Astrocyte of the spinal cord (primary cell): ENCODE measurements at regions not wholly inside any gene's neighbourhood (a gene's known extent, or its start where the extent isn't known, plus 50 kb on each side); places are given as distances from the start of the nearest gene placed in this dataset.
"Not testable (repeated sequence)": the region's sequence is repeated elsewhere in the genome, so short reads cannot be mapped to it uniquely, and the experiment has no call there.

ENCODE experiments used
- DNase-seq: peaks from one replicate; pipeline ENCODE4 v3.0.0; 2011; ENCODE audit warnings: low read depth, low spot score
- H3K4me3 ChIP-seq: 2 replicates; pipeline ENCODE4 v1.5.1; 2011; ENCODE audit warnings: low read depth, mild to moderate bottlenecking, low read length, moderate library complexity
- in situ Hi-C: cut with HindIII; loops from 2 replicates; pipeline ENCODE4 v1.10.0; 2017; ENCODE audit warnings: low sequenced_read_pairs
- TF ChIP-seq, protein P1 (sequence below): IDR thresholded peaks from 2 replicates; pipeline ENCODE4 v1.5.1; 2012; ENCODE audit warnings: low read depth, mild to moderate bottlenecking, low read length, inconsistent platforms

DNA sequence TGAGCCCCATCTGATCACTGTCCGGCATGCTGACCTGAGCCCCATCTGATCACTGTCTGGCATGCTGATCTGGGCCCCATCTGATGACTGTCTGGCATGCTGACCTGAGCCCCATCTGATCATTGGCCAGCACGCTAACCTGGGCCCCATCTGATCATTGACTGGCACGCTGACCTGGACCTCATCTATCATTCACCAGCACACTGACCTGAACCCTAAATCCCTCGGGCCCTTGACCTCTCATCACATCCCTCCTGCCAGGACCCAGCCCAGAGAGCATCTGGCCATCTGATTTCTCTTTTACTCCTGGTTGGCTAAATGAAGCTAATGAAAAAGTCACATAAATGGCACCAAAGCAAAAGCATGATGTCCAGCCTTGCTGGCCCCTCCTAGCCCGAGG is 207.1 kb downstream of the NDUFA10 start:
- in situ Hi-C loops, result no loop called here
- DNase-seq, result no peak
- TF ChIP-seq, protein P1, sequence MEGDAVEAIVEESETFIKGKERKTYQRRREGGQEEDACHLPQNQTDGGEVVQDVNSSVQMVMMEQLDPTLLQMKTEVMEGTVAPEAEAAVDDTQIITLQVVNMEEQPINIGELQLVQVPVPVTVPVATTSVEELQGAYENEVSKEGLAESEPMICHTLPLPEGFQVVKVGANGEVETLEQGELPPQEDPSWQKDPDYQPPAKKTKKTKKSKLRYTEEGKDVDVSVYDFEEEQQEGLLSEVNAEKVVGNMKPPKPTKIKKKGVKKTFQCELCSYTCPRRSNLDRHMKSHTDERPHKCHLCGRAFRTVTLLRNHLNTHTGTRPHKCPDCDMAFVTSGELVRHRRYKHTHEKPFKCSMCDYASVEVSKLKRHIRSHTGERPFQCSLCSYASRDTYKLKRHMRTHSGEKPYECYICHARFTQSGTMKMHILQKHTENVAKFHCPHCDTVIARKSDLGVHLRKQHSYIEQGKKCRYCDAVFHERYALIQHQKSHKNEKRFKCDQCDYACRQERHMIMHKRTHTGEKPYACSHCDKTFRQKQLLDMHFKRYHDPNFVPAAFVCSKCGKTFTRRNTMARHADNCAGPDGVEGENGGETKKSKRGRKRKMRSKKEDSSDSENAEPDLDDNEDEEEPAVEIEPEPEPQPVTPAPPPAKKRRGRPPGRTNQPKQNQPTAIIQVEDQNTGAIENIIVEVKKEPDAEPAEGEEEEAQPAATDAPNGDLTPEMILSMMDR, result no peak
- H3K4me3 ChIP-seq, result no peak overlapping the region

DNA sequence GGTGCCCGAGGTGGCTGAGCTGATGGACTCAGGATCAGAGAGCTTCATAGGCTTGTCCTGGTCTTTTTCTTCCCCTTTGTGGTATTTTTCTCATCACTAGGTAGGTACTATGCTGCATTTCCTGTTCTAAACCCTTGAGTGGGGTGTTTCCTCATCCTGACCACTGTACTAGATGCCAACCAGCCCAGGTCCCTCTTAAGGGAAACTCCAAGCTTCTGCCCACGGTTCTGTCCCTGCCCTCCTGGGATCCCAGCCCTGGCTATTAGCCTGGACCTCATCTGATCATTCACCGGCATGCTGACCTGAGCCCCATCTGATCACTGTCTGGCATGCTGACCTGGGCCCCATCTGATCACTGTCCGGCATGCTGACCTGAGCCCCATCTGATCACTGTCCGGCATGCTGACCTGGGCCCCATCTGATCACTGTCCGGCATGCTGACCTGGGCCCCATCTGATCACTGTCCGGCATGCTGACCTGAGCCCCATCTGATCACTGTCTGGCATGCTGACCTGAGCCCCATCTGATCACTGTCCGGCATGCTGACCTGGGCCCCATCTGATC is 207.6 kb downstream of the NDUFA10 start:
- DNase-seq, H3K4me3 ChIP-seq, in situ Hi-C loops: not testable (repeated sequence)

DNA sequence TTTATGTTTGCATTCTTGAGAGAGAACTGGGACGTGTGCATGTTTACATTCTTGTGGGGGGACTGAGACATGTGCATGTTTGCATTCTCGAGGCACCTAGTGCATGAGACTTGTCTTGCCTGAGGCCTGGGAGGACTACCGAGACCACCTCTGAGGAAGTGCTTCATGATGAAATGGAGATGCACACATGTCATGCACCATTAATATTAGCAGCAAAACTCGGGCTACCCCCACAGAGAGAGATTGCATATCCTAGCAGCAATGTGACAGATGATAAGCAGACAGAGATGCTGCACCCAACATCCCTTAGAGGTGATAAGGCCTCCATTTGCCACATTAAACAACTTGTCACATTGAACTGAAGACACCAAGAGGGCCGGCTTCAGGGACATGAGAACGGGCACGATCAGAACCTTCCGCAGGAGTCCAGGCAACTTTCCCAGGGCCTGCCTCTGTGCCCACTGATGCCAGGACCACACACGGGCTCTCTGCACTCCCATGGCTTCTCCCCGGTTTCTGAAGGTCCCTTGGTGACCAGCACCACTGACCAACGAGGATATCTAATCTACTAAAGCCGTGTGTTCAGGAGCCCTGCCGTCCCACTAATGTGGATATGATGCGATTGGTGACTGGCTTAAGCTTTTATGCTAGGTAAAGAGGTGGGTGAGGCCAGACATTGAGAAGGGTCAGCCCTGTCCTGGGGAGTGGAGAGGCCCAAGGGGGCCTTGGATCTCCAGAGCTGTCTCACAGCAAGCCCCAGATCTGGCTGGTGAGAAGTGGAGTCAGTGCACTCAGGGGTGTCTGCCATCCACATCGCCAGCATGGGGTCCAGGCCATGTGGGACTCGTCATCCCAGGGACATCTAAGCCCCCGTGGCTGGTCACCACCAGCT is 208.3 kb downstream of the NDUFA10 start:
- H3K4me3 ChIP-seq, result no peak overlapping the region
- TF ChIP-seq, protein P1, result no peak
- DNase-seq, result no peak
- in situ Hi-C loops, result no loop called here

DNA sequence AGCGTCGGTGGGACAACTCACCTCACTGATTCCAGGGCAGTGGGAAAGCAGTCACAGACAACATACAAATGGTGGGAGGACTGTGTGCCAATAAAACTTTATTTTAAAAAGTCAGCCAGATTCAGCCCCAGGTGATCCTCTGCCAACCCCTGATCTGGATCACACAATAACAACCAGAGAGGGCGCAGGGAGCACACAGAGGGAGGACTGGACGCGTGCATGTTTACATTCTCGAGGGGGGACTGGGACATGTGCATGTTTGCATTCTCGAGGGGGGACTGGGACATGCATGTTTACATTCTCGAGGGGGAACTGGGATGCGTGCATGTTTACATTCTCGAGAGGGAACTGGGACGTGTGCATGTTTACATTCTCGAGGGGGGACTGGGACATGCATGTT is 209.5 kb downstream of the NDUFA10 start:
- H3K4me3 ChIP-seq, result no peak overlapping the region
- DNase-seq, result no peak
- in situ Hi-C loops, result no loop called here
- TF ChIP-seq, protein P1, result no peak

DNA sequence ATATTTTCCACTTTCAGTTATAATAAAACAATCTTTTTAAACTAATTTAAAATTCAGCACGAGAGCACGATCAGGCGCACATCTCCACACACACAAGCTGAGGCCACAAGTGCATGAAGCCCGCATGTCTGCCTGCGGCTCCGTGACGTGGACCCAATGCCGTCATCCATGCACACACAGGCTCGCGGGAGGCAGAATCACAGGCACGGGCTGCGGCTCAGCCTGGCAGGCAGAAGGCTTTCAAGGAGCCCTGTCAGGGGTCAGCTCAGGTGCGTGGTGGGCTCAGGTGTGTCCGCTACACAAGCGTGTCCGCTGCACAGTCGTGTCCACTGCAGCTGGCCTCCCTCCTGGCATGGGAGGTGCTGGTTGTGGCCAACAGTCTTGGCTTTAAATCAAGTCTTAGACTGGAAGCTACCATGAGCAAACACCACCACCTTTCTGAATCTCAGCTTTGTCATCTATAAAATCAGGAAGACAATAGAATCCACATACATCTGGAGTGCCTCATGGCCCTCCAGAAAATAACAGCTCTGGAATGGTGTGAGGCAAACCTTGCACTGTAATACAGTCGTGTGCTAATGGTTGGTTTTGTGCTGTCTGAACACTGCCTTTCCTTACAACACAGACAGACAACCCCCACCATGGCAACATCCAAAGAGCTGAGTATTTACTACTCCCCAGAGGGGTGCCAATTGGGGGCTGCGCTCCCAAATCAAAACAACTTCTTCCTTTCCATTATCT is 210.1 kb downstream of the NDUFA10 start:
- in situ Hi-C loops, result no loop called here
- no peak overlapping the region for H3K4me3 ChIP-seq
- no peak for DNase-seq
- TF ChIP-seq, protein P1, result no peak

DNA sequence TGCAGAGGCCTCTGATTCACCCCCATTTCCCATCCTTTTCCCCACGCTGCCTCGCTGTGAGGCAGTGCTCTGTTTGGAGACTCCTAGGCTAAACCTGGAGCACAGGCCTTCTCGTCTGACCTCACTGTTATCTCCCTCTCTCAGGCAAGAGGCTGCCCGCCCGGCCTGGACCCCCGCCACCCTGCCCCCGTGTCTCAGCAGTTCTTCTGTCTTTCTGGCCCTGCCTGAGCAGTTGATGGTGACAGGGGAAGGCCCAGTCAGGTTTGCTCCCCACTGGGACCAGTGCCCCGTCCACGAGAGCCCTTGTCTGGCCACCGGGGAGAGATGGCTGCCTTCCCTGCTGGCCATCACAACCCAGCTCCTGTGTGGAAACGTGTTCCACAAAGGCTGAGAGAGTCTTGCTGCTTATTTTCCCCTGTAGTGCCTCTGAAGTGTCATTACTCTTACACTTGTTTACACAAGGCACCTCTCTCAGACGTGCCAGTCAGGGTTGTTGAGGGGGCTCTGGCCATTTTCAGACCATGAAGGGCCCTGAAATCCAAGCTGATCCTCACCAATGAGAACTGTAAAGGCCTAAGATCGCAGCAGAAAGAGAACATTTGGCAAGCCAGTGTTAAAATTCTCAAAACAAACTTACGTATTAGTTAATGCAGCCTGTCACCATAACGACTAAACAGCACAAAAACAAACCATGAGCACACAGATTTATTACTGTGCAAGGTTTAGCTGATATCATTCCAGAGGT is 210.9 kb downstream of the NDUFA10 start:
- in situ Hi-C loops, result no loop called here
- TF ChIP-seq, protein P1, result no peak

More for the DNA sequence above, 210.9 kb downstream of the NDUFA10 start:
- H3K4me3 ChIP-seq, result no peak overlapping the region
- DNase-seq, result no peak
